ENCODE measurements at regions not wholly inside any gene's neighbourhood (a gene's known extent, or its start where the extent isn't known, plus 50 kb on each side); places are given as distances from the start of the nearest gene placed in this dataset.

GRCh38 chr11:13837286-13837685, 125.2 kb upstream of the SPON1 start:
- DNase-seq, result no peak
- no peak for TF ChIP-seq POLR2A (IDR thresholded peaks at IDR 0.05)
- TF ChIP-seq CTCF (IDR thresholded peaks at IDR 0.05), result no peak
- Histone ChIP-seq H3K27me3 (no peaks in the 10 kb centered on the region), H3K4me3 (no peak overlapping the region), H3K4me1 (peaks cover 0 to 10% (median 0%) of the 10 kb centered on the region in 3 donors), H3K27ac (no peak overlapping the region), H3K36me3 (no peaks in the 10 kb centered on the region), H3K9me3 (no peaks in the 10 kb centered on the region)
- intact Hi-C loops (cut with DNase I), result no loop called here
- 46 to 63% methylated on average over 2 of the region's 2 CpGs for WGBS, 2 donors

- intact Hi-C loops (cut with DNase I), result no loop called here
Observed at GRCh38 chr11:13841393-13841792, 121.1 kb upstream of the SPON1 start.

GRCh38 chr11:13848031-13848430, 114.5 kb upstream of the SPON1 start:
- DNase-seq, result no peak
- Histone ChIP-seq H3K4me1 (peaks cover 0 to 14% (median 0%) of the 10 kb centered on the region in 3 donors), H3K36me3 (no peaks in the 10 kb centered on the region), H3K4me3 (no peak overlapping the region), H3K27me3 (peaks cover 0 to 30% (median 0%) of the 10 kb centered on the region in 4 donors), H3K27ac (no peak overlapping the region), H3K9me3 (no peaks in the 10 kb centered on the region)
- intact Hi-C loops (cut with DNase I), result no loop called here
- TF ChIP-seq CTCF (IDR thresholded peaks at IDR 0.05) (no peak), POLR2A (IDR thresholded peaks at IDR 0.05) (no peak)

More at GRCh38 chr11:13841393-13841792, 121.1 kb upstream of the SPON1 start:
- H3K27ac ChIP-seq, result no peak overlapping the region
- no peaks in the 10 kb centered on the region for H3K9me3 ChIP-seq
- no peaks in the 10 kb centered on the region for H3K36me3 ChIP-seq
- no peak overlapping the region for H3K4me3 ChIP-seq
- 64 to 71% methylated on average over 3 of the region's 3 CpGs for WGBS, 2 donors
- no peaks in the 10 kb centered on the region for H3K27me3 ChIP-seq
- DNase-seq, result no peak
- peaks cover 0 to 10% (median 0%) of the 10 kb centered on the region in 3 donors for H3K4me1 ChIP-seq
- no peak for TF ChIP-seq CTCF (IDR thresholded peaks at IDR 0.05)
- no peak for TF ChIP-seq POLR2A (IDR thresholded peaks at IDR 0.05)

- 34 to 52% methylated on average over 5 of the region's 5 CpGs for WGBS, 2 donors
- no peak overlapping the region for H3K4me3 ChIP-seq
Observed at GRCh38 chr11:13850231-13851005, 112.1 kb upstream of the SPON1 start.

More at GRCh38 chr11:13850231-13851005, 112.1 kb upstream of the SPON1 start:
- H3K36me3 ChIP-seq, result no peaks in the 10 kb centered on the region
- TF ChIP-seq CTCF (IDR thresholded peaks at IDR 0.05) (no peak), POLR2A (IDR thresholded peaks at IDR 0.05) (no peak)
- no peaks in the 10 kb centered on the region for H3K9me3 ChIP-seq
- no peak for DNase-seq
- no peak overlapping the region for H3K27ac ChIP-seq
- peaks cover 0 to 46% (median 0%) of the 10 kb centered on the region in 4 donors for H3K27me3 ChIP-seq
- H3K4me1 ChIP-seq, result peaks cover 0 to 14% (median 0%) of the 10 kb centered on the region in 3 donors
- intact Hi-C loops (cut with DNase I), result no loop called here

Data from esophagus squamous epithelium (tissue), 5 donors.